ENCODE measurements at regions not wholly inside any gene's neighbourhood (a gene's known extent, or its start where the extent isn't known, plus 50 kb on each side); places are given as distances from the start of the nearest gene placed in this dataset.
A peak's percentile ranks its signal among the peaks of the same experiment; 100 is the strongest.

GRCh38 chr3:88267441-88267840, 117.7 kb downstream of the C3orf38 start (continued):
- TF ChIP-seq REST (IDR thresholded peaks at IDR 0.05; ENCODE audit: unreplicated experiment) = no peak
- no peak for TF ChIP-seq EZH2 (IDR thresholded peaks at IDR 0.05; ENCODE audit: low read depth, unreplicated experiment)
- TF ChIP-seq STAT1 (IDR thresholded peaks at IDR 0.05; ENCODE audit: unreplicated experiment) = no peak

DNA sequence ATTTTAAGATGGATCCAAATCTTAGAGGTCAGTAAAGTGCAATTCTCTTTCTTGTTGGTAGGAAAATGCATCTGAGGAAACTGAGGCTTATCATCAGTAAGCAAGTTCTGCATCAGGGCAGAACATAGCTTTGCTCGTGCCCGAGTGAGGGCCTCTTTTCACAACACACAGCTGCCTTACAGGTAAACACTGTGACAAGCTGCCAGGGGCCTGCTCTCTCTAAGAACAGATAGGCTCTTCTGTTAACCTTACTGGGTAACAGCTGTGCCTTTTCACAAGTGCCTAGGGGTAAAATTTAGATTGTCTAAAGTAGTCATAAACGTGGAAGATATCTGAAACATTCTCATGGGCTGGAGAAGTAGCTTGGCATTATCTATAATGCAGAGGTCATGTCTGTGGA, 118.1 kb downstream of the C3orf38 start:
- H3K36me3 ChIP-seq (ENCODE audit: insufficient read depth) = no peaks in the 10 kb centered on the region
- no peaks in the 10 kb centered on the region for H3K79me2 ChIP-seq (replicated peaks; ENCODE audit: insufficient read depth)
- H3F3A ChIP-seq (replicated peaks; ENCODE audit: low read depth) = no peaks in the 10 kb centered on the region
- no peaks in the 10 kb centered on the region for H4K20me1 ChIP-seq (replicated peaks; ENCODE audit: insufficient read depth)
- Mint-ChIP-seq H3K27me3 (ENCODE audit: insufficient read depth, low read depth, poor library complexity) (no peaks in the 10 kb centered on the region), H3K4me1 (no peaks in the 10 kb centered on the region), H3K4me3 (no peak overlapping the region), H3K27ac (no peak overlapping the region), H3K36me3 (ENCODE audit: low read depth) (no peaks in the 10 kb centered on the region), H3K9me3 (no peaks in the 10 kb centered on the region)
- TF ChIP-seq ZNF114 (CRISPR knock-in tag; IDR thresholded peaks at IDR 0.05) (no peak), JUNB (IDR thresholded peaks at IDR 0.05; ENCODE audit: unreplicated experiment) (no peak), POLR2AphosphoS5 (IDR thresholded peaks at IDR 0.05; ENCODE audit: low read depth) (no peak)
- TF ChIP-seq, protein P1, sequence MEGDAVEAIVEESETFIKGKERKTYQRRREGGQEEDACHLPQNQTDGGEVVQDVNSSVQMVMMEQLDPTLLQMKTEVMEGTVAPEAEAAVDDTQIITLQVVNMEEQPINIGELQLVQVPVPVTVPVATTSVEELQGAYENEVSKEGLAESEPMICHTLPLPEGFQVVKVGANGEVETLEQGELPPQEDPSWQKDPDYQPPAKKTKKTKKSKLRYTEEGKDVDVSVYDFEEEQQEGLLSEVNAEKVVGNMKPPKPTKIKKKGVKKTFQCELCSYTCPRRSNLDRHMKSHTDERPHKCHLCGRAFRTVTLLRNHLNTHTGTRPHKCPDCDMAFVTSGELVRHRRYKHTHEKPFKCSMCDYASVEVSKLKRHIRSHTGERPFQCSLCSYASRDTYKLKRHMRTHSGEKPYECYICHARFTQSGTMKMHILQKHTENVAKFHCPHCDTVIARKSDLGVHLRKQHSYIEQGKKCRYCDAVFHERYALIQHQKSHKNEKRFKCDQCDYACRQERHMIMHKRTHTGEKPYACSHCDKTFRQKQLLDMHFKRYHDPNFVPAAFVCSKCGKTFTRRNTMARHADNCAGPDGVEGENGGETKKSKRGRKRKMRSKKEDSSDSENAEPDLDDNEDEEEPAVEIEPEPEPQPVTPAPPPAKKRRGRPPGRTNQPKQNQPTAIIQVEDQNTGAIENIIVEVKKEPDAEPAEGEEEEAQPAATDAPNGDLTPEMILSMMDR (conservative IDR thresholded peaks at IDR 0.05; ENCODE audit: low read depth in 2 of 2) = no peak
- H3K9me2 ChIP-seq (ENCODE audit: insufficient read depth) = no peaks in the 10 kb centered on the region
- ATAC-seq (no peak), DNase-seq (ENCODE audit: low spot score) (no peak)
- H2AFZ ChIP-seq = 0 out of 2 replicates have a peak overlapping the region, but pooled peaks have one; percentile 23
- H3K27ac ChIP-seq (ENCODE audit: low read depth) = no peak overlapping the region
- no peaks in the 10 kb centered on the region for H3K27me3 ChIP-seq (ENCODE audit: insufficient read depth)
- no peaks in the 10 kb centered on the region for H3K4me1 ChIP-seq (ENCODE audit: insufficient read depth)
- no peak overlapping the region for H3K4me2 ChIP-seq
- no peak overlapping the region for H3K4me3 ChIP-seq

GRCh38 chr3:88280326-88280725, 130.6 kb downstream of the C3orf38 start:
- H3K79me2 ChIP-seq (replicated peaks; ENCODE audit: insufficient read depth) = no peaks in the 10 kb centered on the region
- no peak overlapping the region for H3K27ac ChIP-seq (ENCODE audit: low read depth)
- no peaks in the 10 kb centered on the region; the same call in 2 of the 3 replicates for H3K4me1 Mint-ChIP-seq
- no peak overlapping the region for H3K27ac Mint-ChIP-seq
- ATAC-seq = no peak
- 0 out of 2 replicates have a peak overlapping the region, but pooled peaks have one; percentile 32 for H2AFZ ChIP-seq
- no peak overlapping the region for H3K4me3 Mint-ChIP-seq
- no peaks in the 10 kb centered on the region for H3K27me3 Mint-ChIP-seq (ENCODE audit: insufficient read depth, low read depth, poor library complexity)
- no peaks in the 10 kb centered on the region for H3F3A ChIP-seq (replicated peaks; ENCODE audit: low read depth)
- H3K9me2 ChIP-seq (ENCODE audit: insufficient read depth) = no peaks in the 10 kb centered on the region
- no peaks in the 10 kb centered on the region for H3K4me1 ChIP-seq (ENCODE audit: insufficient read depth)
- H3K4me2 ChIP-seq = no peak overlapping the region
- no peaks in the 10 kb centered on the region for H3K36me3 Mint-ChIP-seq (ENCODE audit: low read depth)
- H3K4me3 ChIP-seq = no peak overlapping the region
- DNase-seq (ENCODE audit: low spot score) = no peak
- H3K36me3 ChIP-seq (ENCODE audit: insufficient read depth) = no peaks in the 10 kb centered on the region
- H3K27me3 ChIP-seq (ENCODE audit: insufficient read depth) = no peaks in the 10 kb centered on the region
- H4K20me1 ChIP-seq (replicated peaks; ENCODE audit: insufficient read depth) = no peaks in the 10 kb centered on the region
- peaks cover 2% of the 10 kb centered on the region; the same call in 1 of the 3 replicates for H3K9me3 Mint-ChIP-seq
- TF ChIP-seq JUNB (IDR thresholded peaks at IDR 0.05; ENCODE audit: unreplicated experiment) (no peak), EZH2 (IDR thresholded peaks at IDR 0.05; ENCODE audit: low read depth, unreplicated experiment) (no peak), EZH2phosphoT487 (IDR thresholded peaks at IDR 0.05; ENCODE audit: unreplicated experiment) (no peak), ZNF114 (CRISPR knock-in tag; IDR thresholded peaks at IDR 0.05) (no peak)
- TF ChIP-seq, protein P2, sequence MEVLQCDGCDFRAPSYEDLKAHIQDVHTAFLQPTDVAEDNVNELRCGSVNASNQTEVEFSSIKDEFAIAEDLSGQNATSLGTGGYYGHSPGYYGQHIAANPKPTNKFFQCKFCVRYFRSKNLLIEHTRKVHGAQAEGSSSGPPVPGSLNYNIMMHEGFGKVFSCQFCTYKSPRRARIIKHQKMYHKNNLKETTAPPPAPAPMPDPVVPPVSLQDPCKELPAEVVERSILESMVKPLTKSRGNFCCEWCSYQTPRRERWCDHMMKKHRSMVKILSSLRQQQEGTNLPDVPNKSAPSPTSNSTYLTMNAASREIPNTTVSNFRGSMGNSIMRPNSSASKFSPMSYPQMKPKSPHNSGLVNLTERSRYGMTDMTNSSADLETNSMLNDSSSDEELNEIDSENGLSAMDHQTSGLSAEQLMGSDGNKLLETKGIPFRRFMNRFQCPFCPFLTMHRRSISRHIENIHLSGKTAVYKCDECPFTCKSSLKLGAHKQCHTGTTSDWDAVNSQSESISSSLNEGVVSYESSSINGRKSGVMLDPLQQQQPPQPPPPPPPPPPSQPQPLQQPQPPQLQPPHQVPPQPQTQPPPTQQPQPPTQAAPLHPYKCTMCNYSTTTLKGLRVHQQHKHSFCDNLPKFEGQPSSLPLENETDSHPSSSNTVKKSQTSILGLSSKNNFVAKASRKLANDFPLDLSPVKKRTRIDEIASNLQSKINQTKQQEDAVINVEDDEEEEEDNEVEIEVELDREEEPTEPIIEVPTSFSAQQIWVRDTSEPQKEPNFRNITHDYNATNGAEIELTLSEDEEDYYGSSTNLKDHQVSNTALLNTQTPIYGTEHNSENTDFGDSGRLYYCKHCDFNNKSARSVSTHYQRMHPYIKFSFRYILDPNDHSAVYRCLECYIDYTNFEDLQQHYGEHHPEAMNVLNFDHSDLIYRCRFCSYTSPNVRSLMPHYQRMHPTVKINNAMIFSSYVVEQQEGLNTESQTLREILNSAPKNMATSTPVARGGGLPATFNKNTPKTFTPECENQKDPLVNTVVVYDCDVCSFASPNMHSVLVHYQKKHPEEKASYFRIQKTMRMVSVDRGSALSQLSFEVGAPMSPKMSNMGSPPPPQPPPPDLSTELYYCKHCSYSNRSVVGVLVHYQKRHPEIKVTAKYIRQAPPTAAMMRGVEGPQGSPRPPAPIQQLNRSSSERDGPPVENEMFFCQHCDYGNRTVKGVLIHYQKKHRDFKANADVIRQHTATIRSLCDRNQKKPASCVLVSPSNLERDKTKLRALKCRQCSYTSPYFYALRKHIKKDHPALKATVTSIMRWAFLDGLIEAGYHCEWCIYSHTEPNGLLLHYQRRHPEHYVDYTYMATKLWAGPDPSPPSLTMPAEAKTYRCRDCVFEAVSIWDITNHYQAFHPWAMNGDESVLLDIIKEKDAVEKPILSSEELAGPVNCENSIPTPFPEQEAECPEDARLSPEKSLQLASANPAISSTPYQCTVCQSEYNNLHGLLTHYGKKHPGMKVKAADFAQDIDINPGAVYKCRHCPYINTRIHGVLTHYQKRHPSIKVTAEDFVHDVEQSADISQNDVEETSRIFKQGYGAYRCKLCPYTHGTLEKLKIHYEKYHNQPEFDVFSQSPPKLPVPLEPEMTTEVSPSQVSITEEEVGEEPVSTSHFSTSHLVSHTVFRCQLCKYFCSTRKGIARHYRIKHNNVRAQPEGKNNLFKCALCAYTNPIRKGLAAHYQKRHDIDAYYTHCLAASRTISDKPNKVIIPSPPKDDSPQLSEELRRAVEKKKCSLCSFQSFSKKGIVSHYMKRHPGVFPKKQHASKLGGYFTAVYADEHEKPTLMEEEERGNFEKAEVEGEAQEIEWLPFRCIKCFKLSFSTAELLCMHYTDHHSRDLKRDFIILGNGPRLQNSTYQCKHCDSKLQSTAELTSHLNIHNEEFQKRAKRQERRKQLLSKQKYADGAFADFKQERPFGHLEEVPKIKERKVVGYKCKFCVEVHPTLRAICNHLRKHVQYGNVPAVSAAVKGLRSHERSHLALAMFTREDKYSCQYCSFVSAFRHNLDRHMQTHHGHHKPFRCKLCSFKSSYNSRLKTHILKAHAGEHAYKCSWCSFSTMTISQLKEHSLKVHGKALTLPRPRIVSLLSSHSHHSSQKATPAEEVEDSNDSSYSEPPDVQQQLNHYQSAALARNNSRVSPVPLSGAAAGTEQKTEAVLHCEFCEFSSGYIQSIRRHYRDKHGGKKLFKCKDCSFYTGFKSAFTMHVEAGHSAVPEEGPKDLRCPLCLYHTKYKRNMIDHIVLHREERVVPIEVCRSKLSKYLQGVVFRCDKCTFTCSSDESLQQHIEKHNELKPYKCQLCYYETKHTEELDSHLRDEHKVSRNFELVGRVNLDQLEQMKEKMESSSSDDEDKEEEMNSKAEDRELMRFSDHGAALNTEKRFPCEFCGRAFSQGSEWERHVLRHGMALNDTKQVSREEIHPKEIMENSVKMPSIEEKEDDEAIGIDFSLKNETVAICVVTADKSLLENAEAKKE (CRISPR knock-in tag; IDR thresholded peaks at IDR 0.05) = no peak

Measured in GM23338 (cell line).